ENCODE measurements at regions not wholly inside any gene's neighbourhood (a gene's known extent, or its start where the extent isn't known, plus 50 kb on each side); places are given as distances from the start of the nearest gene placed in this dataset.
"Not testable (repeated sequence)": the region's sequence is repeated elsewhere in the genome, so short reads cannot be mapped to it uniquely, and the experiment has no call there.

DNA sequence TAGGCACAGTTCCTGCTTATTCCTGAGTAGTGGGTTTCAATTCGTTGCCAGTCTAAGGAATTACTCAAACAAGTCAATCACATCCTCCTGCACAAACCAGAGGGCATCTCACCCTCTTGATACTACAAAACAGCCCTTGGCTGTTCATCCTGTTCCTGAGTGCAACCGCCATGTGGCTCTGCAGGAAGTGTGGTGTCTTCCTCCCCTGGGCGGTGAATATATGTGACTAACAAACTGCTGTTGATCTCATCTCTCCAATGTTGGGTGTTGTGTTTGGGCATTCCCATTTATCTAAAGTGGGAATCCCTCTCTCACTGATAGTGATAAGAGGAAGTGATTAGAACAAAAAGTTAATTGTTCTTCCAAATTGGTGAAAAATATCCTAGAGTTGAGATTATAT, 163.0 kb downstream of the TBX18 start:
- Histone ChIP-seq H3K36me3 (ENCODE audit: insufficient read depth, low read length) (no peaks in the 10 kb centered on the region), H3K4me2 (ENCODE audit: low read length) (no peak overlapping the region), H3K9me3 (replicated peaks; ENCODE audit: low read length) (no peaks in the 10 kb centered on the region), H3K9ac (ENCODE audit: low read depth, low read length) (no peak overlapping the region), H3K4me3 (ENCODE audit: low read length) (no peak overlapping the region), H3K27me3 (ENCODE audit: control insufficient read depth, insufficient read depth, low read length) (no peaks in the 10 kb centered on the region), H3K4me1 (ENCODE audit: control insufficient read depth, insufficient read depth, low read length) (no peaks in the 10 kb centered on the region)

DNA sequence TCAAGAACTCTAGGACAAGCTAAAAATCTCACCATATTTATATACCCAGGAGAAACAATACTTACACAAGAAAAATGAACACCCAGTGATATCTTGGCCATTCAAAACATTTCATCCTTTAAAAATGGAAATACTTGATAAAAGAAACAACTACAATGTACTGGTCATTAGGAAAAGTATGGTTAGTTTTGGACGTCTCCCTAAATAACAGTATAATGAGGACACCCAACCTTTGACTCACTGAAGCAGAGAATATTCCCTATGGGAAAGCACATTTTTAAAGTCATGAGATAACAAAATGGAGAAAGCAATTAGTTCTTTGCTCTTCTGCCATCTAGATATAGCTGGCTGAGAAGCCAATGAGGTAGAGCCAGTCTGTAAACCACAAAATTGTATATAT, 164.4 kb downstream of the TBX18 start:
- no peak overlapping the region for H3K9ac ChIP-seq (ENCODE audit: low read depth, low read length)
- H3K4me3 ChIP-seq (ENCODE audit: low read length), result no peak overlapping the region
- no peaks in the 10 kb centered on the region for H3K27me3 ChIP-seq (ENCODE audit: control insufficient read depth, insufficient read depth, low read length)
- no peak overlapping the region for H3K4me2 ChIP-seq (ENCODE audit: low read length)
- no peaks in the 10 kb centered on the region for H3K9me3 ChIP-seq (replicated peaks; ENCODE audit: low read length)
- no peaks in the 10 kb centered on the region for H3K4me1 ChIP-seq (ENCODE audit: control insufficient read depth, insufficient read depth, low read length)
- H3K36me3 ChIP-seq (ENCODE audit: insufficient read depth, low read length), result no peaks in the 10 kb centered on the region

DNA sequence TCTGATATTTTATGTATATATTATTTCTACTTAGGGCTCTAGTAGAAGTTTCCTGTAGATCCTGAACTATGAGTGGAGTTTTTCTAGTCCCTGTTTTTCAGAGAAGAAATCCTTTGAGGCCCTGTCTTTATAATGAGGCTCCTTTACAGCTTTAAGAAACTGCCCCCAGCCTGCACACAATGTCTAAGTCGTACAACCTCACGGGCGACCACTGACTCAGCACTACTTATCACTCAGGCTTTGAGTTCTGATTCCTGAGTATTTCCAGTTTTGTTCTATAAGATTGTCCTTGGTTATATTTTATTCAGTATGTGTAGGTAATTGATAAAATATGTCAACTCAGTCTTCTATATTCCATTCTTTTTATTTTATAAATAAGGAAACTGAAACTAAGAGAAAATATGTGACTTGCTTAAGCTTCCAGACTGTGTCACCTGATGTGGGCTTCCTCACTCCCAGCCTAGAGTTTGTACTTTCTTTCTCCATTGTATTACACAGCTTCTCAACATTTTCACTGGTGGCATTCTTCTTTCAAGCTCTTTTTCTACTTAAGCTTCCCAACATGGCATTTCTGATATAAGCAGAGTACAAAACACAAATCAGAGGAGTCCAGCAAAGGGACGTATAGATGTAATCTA, 167.0 kb downstream of the TBX18 start:
- H3K9me3 ChIP-seq (replicated peaks; ENCODE audit: low read length), result no peaks in the 10 kb centered on the region
- no peak overlapping the region for H3K9ac ChIP-seq (ENCODE audit: low read depth, low read length)
- H3K4me1 ChIP-seq (ENCODE audit: control insufficient read depth, insufficient read depth, low read length), result no peaks in the 10 kb centered on the region
- H3K36me3 ChIP-seq (ENCODE audit: insufficient read depth, low read length), result no peaks in the 10 kb centered on the region
- H3K4me2 ChIP-seq (ENCODE audit: low read length), result no peak overlapping the region
- no peak overlapping the region for H3K4me3 ChIP-seq (ENCODE audit: low read length)
- H3K27me3 ChIP-seq (ENCODE audit: control insufficient read depth, insufficient read depth, low read length), result no peaks in the 10 kb centered on the region

DNA sequence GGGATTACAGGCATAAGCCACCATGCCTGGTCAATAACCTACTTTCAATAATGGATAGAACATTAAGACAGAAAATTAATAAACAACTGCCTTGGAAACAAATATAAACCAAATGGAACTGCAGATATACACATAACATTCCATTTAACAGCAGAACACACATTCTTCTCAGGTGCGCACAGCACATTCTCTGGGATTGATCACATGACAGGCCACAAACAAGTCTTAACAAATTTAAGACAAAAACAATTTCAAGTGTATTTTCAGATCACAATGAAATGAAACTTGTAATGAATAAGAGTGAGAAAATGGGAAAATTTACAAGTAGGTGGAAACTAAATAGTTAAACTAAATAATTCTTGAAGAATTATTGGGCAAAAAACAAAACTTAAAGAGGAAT, 167.9 kb downstream of the TBX18 start:
- Histone ChIP-seq H3K36me3 (ENCODE audit: insufficient read depth, low read length) (no peaks in the 10 kb centered on the region), H3K4me3 (ENCODE audit: low read length) (no peak overlapping the region), H3K4me2 (ENCODE audit: low read length) (no peak overlapping the region)

DNA sequence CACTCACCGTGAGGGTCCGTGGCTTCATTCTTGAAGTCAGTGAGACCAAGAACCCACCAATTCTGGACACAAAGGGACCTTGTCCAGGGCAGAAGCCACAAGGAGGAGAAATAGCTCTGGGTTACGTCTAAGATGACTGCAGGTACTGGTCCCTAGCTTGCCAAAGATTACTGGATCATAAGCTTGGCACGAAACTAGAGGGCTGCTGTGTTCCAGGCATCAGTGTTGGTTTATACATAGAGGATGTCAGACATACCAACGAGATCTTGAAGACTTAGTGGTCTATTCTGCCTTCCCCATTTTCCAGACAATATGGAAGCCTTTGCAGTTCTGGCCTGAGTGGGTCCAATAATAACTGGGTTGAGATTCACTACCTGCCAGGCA, 175.7 kb downstream of the TBX18 start:
- H3K4me3 ChIP-seq (ENCODE audit: low read length), result no peak overlapping the region
- peaks cover 2% of the 10 kb centered on the region for H3K4me1 ChIP-seq (ENCODE audit: control insufficient read depth, insufficient read depth, low read length)
- no peaks in the 10 kb centered on the region for H3K9me3 ChIP-seq (replicated peaks; ENCODE audit: low read length)
- H3K27me3 ChIP-seq (ENCODE audit: control insufficient read depth, insufficient read depth, low read length), result no peaks in the 10 kb centered on the region
- H3K4me2 ChIP-seq (ENCODE audit: low read length), result no peak overlapping the region
- H3K9ac ChIP-seq (ENCODE audit: low read depth, low read length), result no peak overlapping the region
- no peaks in the 10 kb centered on the region for H3K36me3 ChIP-seq (ENCODE audit: insufficient read depth, low read length)

More for the DNA sequence above, 167.9 kb downstream of the TBX18 start:
- H3K27me3 ChIP-seq (ENCODE audit: control insufficient read depth, insufficient read depth, low read length), result no peaks in the 10 kb centered on the region
- H3K4me1 ChIP-seq (ENCODE audit: control insufficient read depth, insufficient read depth, low read length), result no peaks in the 10 kb centered on the region
- H3K9me3 ChIP-seq (replicated peaks; ENCODE audit: low read length), result no peaks in the 10 kb centered on the region
- no peak overlapping the region for H3K9ac ChIP-seq (ENCODE audit: low read depth, low read length)

DNA sequence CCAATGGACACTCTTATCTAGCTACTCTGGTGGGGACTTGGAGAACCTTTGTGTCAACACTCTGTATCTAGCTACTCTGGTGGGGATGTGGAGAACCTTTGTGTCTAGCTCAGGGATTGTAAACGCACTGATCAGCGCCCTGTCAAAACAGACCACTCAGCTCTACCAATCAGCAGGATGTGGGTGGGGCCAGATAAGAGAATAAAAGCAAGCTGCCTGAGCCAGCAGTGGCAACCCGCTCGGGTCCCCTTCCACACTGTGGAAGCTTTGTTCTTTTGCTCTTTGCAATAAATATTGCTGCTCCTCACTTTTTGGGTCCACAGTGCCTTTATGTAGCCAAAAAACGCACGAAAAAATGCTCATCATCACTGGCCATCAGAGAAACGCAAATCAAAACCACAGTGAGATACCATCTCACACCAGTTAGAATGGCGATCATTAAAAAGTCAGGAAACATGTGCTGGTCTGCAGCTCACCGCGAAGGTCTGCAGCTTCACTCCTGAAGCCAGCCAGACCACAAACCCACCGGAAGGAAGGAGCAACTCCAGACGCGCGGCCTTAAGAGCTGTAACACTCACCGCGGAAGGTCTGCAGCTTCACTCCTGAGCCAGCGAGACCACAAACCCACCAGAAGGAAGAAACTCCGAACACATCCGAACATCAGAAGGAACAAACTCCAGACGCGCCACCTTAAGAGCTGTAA, 176.3 kb downstream of the TBX18 start:
- not testable (repeated sequence) for H3K36me3 ChIP-seq (ENCODE audit: insufficient read depth, low read length); H3K27me3 ChIP-seq (ENCODE audit: control insufficient read depth, insufficient read depth, low read length); H3K9me3 ChIP-seq (replicated peaks; ENCODE audit: low read length); H3K4me1 ChIP-seq (ENCODE audit: control insufficient read depth, insufficient read depth, low read length); H3K9ac ChIP-seq (ENCODE audit: low read depth, low read length); H3K4me3 ChIP-seq (ENCODE audit: low read length); H3K4me2 ChIP-seq (ENCODE audit: low read length)

DNA sequence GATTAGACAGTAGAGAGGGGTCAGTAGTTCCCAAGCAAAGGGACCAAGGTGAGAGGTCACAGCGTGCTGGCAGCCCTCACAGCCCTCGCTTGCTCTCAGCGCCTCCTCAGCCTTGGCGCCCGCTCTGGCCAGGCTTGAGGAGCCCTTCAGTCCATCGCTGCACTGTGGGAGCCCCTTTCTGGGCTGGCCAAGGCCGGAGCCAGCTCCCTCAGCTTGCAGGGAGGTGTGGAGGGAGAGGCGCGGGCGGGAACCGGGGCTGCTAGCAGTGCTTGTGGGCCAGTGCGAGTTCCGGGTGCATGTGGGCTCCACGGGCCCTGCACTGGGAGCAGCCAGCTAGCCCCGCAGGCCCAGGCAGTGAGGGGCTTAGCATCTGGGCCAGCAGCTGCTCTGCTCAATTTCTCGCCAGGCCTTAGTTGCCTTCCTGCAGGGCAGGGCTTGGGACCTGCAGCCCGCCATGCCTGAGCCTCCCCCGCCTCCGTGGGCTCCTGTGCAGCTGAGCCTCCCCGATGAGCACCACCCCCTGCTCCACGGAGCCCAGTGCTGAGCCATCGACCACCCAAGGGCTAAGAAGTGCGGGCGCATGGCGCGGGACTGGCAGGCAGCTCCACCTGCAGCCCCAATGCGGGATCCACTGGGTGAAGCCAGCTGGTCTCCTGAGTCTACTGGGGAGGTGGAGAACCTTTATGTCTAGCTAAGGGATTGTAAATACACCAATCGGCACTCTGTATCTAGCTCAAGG, 177.0 kb downstream of the TBX18 start:
- not testable (repeated sequence) for H3K4me2 ChIP-seq (ENCODE audit: low read length); H3K9me3 ChIP-seq (replicated peaks; ENCODE audit: low read length)

DNA sequence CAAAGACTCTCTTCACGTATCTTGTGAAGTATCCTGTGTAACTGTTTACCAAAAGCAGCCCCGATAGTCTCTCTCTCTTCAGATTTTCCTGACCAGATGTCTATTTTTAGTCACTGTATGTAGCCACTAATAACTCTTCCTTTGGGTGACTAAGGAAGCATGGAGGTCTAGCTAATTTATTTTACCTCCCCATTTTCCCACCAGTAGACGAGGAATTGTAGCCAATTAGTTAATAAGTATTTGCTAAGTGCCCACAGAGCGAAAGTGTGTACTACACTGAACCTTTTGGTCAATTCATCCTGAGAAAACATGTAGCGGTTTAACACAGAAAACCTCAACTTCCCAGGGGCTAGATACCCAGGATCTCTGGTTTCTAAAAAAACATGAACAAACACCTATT, 180.6 kb downstream of the TBX18 start:
- Histone ChIP-seq H3K9ac (ENCODE audit: low read depth, low read length) (no peak overlapping the region), H3K36me3 (ENCODE audit: insufficient read depth, low read length) (no peaks in the 10 kb centered on the region), H3K4me2 (ENCODE audit: low read length) (no peak overlapping the region), H3K4me3 (ENCODE audit: low read length) (no peak overlapping the region), H3K27me3 (ENCODE audit: control insufficient read depth, insufficient read depth, low read length) (no peaks in the 10 kb centered on the region), H3K4me1 (ENCODE audit: control insufficient read depth, insufficient read depth, low read length) (peaks cover 23% of the 10 kb centered on the region), H3K9me3 (replicated peaks; ENCODE audit: low read length) (no peaks in the 10 kb centered on the region)

More for the DNA sequence above, 177.0 kb downstream of the TBX18 start:
- peaks cover 13% of the 10 kb centered on the region for H3K4me1 ChIP-seq (ENCODE audit: control insufficient read depth, insufficient read depth, low read length)
- H3K9ac ChIP-seq (ENCODE audit: low read depth, low read length); H3K36me3 ChIP-seq (ENCODE audit: insufficient read depth, low read length); H3K4me3 ChIP-seq (ENCODE audit: low read length); H3K27me3 ChIP-seq (ENCODE audit: control insufficient read depth, insufficient read depth, low read length): not testable (repeated sequence)

DNA sequence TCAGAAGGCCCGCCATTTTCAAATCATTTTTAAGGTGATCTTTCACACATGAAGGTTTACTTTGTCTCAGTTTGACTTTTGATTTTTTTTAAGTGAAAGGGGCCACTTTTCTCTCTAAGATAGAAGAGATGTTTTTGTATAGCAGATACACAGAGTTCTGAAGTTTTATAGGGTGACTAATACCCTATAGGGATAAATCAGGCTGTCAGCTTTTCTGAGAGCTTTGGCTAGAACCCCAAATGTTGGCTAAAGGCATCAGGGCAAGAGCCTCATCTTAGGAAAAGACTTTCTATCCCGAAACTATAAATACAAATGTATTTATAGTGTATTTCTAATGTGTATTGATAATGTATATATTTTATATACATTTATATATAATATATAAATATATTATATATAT, 181.4 kb downstream of the TBX18 start:
- no peaks in the 10 kb centered on the region for H3K36me3 ChIP-seq (ENCODE audit: insufficient read depth, low read length)
- peaks cover 23% of the 10 kb centered on the region for H3K4me1 ChIP-seq (ENCODE audit: control insufficient read depth, insufficient read depth, low read length)
- H3K9me3 ChIP-seq (replicated peaks; ENCODE audit: low read length), result no peaks in the 10 kb centered on the region
- H3K27me3 ChIP-seq (ENCODE audit: control insufficient read depth, insufficient read depth, low read length), result no peaks in the 10 kb centered on the region
- H3K4me3 ChIP-seq (ENCODE audit: low read length), result no peak overlapping the region
- H3K4me2 ChIP-seq (ENCODE audit: low read length), result peak overlapping the region; percentile 9
- no peak overlapping the region for H3K9ac ChIP-seq (ENCODE audit: low read depth, low read length)

DNA sequence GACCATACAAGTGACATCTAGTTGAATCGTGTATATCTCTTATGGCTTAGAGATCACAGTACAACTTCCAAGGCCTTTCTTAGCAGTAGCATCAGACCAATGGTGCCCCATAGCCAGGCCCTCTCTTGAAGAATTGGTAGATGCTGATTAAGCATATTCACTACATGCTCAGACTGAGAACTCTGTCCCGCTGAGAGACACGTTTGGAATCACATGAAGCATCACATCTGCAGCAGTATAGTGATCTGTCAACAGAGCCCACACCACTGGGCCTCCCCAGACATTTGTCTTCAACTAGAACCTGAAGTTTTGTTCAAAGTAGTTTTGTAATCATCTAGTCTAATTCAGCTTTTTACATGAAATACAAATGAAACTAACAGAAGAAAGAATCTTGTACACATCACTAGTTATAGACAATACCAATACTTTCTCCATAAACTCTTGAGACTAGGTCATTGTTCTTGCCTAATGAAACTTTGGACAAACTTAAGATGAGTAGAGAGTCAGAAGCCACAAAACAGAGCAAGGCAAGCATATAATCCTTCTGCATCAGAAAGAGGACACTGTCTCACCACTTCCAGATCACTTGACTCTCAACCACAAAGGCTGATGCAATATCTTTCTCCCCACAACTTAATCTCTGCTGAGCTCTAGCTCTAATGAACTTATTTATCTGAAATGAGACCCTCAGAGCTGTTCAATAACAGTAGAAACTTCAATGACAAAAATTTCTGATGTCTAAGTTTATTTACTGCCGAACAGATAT, 182.7 kb downstream of the TBX18 start:
- Histone ChIP-seq H3K4me3 (ENCODE audit: low read length) (no peak overlapping the region), H3K9me3 (replicated peaks; ENCODE audit: low read length) (no peaks in the 10 kb centered on the region), H3K36me3 (ENCODE audit: insufficient read depth, low read length) (no peaks in the 10 kb centered on the region), H3K9ac (ENCODE audit: low read depth, low read length) (peak overlapping the region; percentile 10), H3K27me3 (ENCODE audit: control insufficient read depth, insufficient read depth, low read length) (no peaks in the 10 kb centered on the region), H3K4me1 (ENCODE audit: control insufficient read depth, insufficient read depth, low read length) (peaks cover 23% of the 10 kb centered on the region), H3K4me2 (ENCODE audit: low read length) (peak overlapping the region; percentile 26)

DNA sequence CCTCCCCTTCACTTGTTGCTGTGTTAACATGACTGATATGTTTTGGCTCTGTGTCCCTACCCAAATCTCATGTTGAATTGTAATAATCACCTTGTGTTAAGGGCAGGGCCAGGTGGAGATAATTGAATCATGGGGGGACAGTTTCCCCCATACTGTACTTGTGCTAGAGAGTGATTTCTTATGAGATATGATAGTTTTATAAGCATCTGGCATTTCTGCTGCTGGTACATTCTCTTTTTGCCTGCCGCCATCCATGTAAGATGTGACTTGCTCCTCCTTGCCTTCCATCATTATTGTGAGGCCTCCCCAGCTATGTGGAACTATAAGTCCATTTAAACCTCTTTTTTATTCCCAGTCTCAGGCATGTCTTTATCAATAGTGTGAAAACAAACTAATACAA, 185.0 kb downstream of the TBX18 start:
- peaks cover 30% of the 10 kb centered on the region for H3K4me1 ChIP-seq (ENCODE audit: control insufficient read depth, insufficient read depth, low read length)
- H3K36me3 ChIP-seq (ENCODE audit: insufficient read depth, low read length), result no peaks in the 10 kb centered on the region
- H3K4me2 ChIP-seq (ENCODE audit: low read length), result no peak overlapping the region
- no peak overlapping the region for H3K9ac ChIP-seq (ENCODE audit: low read depth, low read length)
- H3K9me3 ChIP-seq (replicated peaks; ENCODE audit: low read length), result no peaks in the 10 kb centered on the region
- no peak overlapping the region for H3K4me3 ChIP-seq (ENCODE audit: low read length)
- no peaks in the 10 kb centered on the region for H3K27me3 ChIP-seq (ENCODE audit: control insufficient read depth, insufficient read depth, low read length)

All from skeletal muscle satellite cell (primary cell).